ENCODE measurements at regions not wholly inside any gene's neighbourhood (a gene's known extent, or its start where the extent isn't known, plus 50 kb on each side); places are given as distances from the start of the nearest gene placed in this dataset.

DNA sequence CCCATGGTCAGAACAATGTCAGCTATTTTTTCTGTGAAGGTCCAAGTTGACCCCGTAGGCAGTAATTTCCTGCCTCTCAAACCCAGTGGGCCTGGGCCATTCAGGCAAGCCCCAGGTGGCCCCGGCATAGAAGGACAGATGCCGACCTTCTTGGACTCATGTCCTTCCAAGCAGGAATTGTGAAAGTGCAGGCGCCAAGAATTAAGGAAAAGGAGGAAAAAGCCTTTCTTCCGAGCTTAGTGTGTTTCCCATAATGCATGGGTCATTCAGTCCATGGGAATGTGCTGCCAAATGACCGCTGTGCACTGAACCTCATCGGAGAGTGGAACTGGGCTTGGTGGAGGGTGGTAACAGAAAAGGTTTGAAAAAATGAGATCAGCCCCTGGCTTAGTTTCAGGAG lies 196.5 kb upstream of the HS3ST1 start:
- Mint-ChIP-seq H3K4me3 (no peak overlapping the region), H3K36me3 (ENCODE audit: insufficient read depth in 2 of 2) (no peaks in the 10 kb centered on the region), H3K27ac (no peak overlapping the region), H3K27me3 (ENCODE audit: low read depth) (peaks cover 11% of the 10 kb centered on the region), H3K4me1 (ENCODE audit: low read depth) (no peaks in the 10 kb centered on the region), H3K9me3 (no peaks in the 10 kb centered on the region)
- ATAC-seq (replicated peaks in 1 of 2) (no peak), DNase-seq (no peak)

DNA sequence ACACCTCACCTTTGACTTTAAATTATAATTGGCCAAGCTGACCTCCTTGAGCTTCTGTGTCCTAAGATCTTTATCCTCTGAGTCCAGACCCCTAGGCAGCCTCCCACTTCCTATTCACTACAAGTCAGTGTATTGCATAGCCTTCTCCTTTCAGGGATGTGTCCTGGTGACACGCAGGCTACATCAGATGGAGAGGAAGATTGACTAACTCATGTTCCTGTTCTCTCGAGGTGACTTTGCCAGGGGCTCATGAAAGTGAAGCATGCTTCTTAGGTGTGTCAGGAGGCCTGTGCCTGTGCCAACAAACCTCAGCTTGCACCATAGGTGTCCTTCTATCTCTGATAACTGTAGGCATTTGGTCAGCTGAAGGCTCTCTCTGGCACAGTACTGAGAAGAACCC lies 195.7 kb upstream of the HS3ST1 start:
- Mint-ChIP-seq H3K4me3 (no peak overlapping the region), H3K27ac (no peak overlapping the region), H3K27me3 (ENCODE audit: low read depth) (peaks cover 7% of the 10 kb centered on the region), H3K36me3 (ENCODE audit: insufficient read depth in 2 of 2) (no peaks in the 10 kb centered on the region), H3K4me1 (ENCODE audit: low read depth) (no peaks in the 10 kb centered on the region), H3K9me3 (no peaks in the 10 kb centered on the region)
- no peak for DNase-seq
- no peak for ATAC-seq (replicated peaks in 1 of 2)

DNA sequence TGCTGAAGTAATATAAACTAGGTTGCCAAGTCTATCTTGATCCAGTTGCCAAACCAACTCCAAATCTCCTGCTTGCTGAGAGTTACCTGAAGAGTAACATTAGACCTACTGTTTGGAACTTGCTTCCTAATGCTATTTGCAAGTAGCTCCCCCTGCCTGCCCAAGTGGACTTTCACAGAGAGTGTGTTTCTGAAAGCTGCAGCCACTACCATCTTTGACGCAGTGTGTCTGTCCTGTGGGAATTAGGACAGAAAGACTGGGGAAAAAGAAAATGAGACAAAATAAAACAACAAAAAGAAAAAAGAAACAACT lies 195.0 kb upstream of the HS3ST1 start:
- DNase-seq (no peak), ATAC-seq (replicated peaks in 1 of 2) (no peak)
- H3K9me3 Mint-ChIP-seq = no peaks in the 10 kb centered on the region
- no peak overlapping the region for H3K4me3 Mint-ChIP-seq
- H3K27me3 Mint-ChIP-seq (ENCODE audit: low read depth) = peaks cover under 1% of the 10 kb centered on the region
- H3K4me1 Mint-ChIP-seq (ENCODE audit: low read depth) = no peaks in the 10 kb centered on the region
- H3K36me3 Mint-ChIP-seq (ENCODE audit: insufficient read depth in 2 of 2) = no peaks in the 10 kb centered on the region
- H3K27ac Mint-ChIP-seq = no peak overlapping the region

DNA sequence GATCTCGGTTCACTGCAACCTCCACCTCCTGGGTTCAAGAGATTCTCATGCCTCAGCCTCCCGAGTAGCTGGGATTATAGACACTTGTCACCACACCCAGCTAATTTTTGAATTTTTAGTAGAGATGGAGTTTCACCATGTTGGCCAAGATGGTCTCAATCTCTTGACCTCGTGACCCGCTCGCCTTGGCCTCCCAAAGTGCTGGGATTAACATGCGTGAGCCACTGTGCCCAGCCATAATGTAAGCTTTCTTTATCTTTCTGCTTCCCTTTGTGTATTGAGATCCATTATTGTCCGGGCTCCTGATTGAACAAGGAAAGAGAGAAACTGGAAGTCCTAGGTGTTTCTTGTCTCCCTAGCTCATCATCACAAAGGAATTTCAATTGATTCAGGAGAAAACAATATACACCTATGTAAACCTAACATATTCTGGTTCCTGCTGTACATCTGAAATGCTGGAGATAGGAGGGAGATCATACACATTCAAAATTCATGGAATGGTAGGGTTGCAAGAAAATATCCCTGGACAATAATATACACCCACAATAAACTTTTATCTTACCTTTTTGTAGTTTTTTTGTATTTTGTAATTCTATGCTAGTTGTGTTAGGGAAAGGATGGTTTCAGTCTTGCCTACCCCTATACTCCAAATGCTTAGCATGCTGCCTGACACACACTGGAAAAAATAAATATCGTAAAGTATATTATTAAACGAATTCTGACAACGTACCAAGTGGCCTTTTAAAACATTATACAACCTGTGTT lies 194.4 kb upstream of the HS3ST1 start:
- Mint-ChIP-seq H3K4me1 (ENCODE audit: low read depth) (no peaks in the 10 kb centered on the region), H3K9me3 (no peaks in the 10 kb centered on the region), H3K27me3 (ENCODE audit: low read depth) (no peaks in the 10 kb centered on the region), H3K27ac (no peak overlapping the region), H3K36me3 (ENCODE audit: insufficient read depth in 2 of 2) (no peaks in the 10 kb centered on the region), H3K4me3 (no peak overlapping the region)
- ATAC-seq (replicated peaks in 1 of 2) = no peak
- DNase-seq = no peak

DNA sequence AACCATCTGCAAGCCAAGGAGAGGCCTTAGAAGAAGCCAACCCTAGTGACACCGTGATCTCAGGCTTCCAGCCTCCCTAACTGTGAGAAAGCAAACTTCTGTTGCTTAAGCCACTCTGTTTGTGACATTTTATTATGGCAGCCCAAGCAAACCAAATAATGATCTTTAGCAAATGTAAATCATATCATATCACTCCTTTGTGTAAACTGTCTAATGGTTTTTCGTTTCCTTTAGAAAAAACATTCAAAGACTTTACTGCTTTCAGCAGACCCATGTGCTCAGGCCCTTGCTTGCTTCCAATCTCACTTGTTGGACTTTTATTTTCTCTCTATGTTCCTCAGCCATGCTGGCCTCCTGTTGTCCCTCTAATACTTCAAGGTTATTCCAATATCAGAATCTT lies 192.2 kb upstream of the HS3ST1 start:
- no peak for DNase-seq
- no peaks in the 10 kb centered on the region for H3K36me3 Mint-ChIP-seq (ENCODE audit: insufficient read depth in 2 of 2)
- no peaks in the 10 kb centered on the region for H3K4me1 Mint-ChIP-seq (ENCODE audit: low read depth)
- ATAC-seq (replicated peaks in 1 of 2) = no peak
- no peaks in the 10 kb centered on the region for H3K9me3 Mint-ChIP-seq
- no peak overlapping the region for H3K4me3 Mint-ChIP-seq
- H3K27ac Mint-ChIP-seq = no peak overlapping the region
- no peaks in the 10 kb centered on the region for H3K27me3 Mint-ChIP-seq (ENCODE audit: low read depth)

DNA sequence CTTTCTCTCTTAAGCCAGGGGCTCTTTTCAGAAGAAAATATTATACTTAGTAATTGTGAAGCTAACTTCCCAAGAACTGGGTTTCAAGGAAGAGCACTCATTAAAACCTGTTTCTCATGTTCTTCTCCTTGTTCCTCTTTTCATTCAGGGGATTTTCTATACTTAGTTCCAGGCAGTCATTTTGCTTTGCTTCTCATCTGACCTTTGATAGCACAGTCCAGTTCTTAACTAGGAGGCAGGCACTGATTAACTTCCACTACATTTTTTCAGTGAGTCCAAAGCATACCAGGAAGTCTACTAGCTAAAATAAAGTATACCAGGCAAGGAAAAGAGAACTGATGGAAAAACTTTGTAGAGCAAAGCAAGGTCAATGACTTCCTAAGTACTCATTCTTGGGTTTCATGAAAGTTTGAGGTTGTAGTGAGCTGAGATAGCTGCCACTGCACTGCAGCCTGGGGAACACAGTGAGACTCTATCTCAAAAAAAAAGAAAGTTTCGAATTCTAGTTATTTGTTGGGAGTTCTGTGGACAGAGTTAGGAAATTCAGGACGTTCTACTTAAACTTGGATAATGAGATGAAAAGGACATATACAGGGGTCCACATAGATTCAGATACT lies 190.1 kb upstream of the HS3ST1 start:
- no peak for ATAC-seq (replicated peaks in 1 of 2)
- H3K4me1 Mint-ChIP-seq (ENCODE audit: low read depth) = no peaks in the 10 kb centered on the region
- H3K27me3 Mint-ChIP-seq (ENCODE audit: low read depth) = no peaks in the 10 kb centered on the region

DNA sequence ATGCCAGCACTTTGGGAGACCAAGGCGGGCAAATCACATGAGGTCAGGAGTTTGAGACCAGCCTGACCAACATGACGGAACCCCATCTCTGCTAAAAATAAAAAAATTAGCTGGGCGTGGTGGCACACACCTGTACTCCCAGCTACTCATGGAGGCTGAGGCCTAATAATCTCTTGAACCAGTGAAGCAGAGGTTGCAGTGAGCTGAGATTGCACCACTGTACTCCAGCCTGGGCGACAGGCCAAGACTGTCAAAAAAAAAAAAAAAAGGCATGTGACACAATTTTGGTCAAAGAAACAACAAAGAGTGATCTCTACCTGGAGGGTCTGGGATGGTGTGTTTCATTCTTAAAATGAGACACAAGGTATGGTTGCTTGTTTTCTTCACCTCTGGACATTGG lies 188.2 kb upstream of the HS3ST1 start:
- DNase-seq (no peak), ATAC-seq (replicated peaks in 1 of 2) (no peak)
- Mint-ChIP-seq H3K9me3 (no peaks in the 10 kb centered on the region), H3K4me3 (no peak overlapping the region), H3K36me3 (ENCODE audit: insufficient read depth in 2 of 2) (no peaks in the 10 kb centered on the region), H3K4me1 (ENCODE audit: low read depth) (no peaks in the 10 kb centered on the region), H3K27me3 (ENCODE audit: low read depth) (no peaks in the 10 kb centered on the region), H3K27ac (no peak overlapping the region)

More for the DNA sequence above, 190.1 kb upstream of the HS3ST1 start:
- H3K9me3 Mint-ChIP-seq = no peaks in the 10 kb centered on the region
- no peaks in the 10 kb centered on the region for H3K36me3 Mint-ChIP-seq (ENCODE audit: insufficient read depth in 2 of 2)
- no peak overlapping the region for H3K4me3 Mint-ChIP-seq
- DNase-seq = no peak
- no peak overlapping the region for H3K27ac Mint-ChIP-seq

DNA sequence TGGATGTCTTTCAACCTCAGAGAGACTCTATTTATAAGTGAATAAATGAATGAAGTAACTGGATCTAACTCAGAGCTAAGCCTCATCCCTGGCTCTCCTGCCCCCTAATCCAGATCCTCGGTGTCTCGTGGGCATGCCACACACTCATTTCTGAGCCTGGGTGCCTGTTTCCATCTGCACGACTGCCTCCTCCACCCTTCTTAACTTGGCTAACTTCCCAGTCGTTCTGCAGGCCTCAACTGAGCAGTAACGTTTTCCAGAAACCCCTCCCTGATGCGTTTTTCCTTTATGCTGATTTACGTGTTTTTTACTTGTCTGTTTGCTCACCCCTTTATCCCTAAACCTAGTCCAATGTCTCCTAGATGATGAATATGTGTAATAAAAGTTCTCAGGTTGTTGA lies 186.9 kb upstream of the HS3ST1 start:
- ATAC-seq (replicated peaks in 1 of 2) = no peak
- no peak overlapping the region for H3K27ac Mint-ChIP-seq

DNA sequence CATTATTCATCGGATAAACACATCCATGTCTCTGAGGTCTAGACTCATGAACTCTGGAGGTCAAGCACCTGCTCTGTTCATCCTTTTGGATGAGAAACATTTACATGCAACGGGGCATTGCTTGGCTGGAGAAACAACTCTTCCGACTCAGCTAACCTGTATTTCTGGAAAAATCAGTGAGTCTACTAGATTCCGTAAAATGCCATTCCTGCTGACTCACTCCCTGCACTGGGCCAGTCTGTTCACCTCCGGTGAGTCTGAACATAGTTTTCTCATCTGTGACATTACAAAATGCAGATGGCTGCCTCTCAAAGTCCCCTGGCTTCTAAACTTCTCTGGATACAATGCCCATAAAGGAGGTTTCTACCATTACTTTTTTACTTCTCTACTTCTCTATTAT lies 185.7 kb upstream of the HS3ST1 start:
- no peak overlapping the region for H3K27ac Mint-ChIP-seq
- no peak for DNase-seq
- H3K4me3 Mint-ChIP-seq = no peak overlapping the region
- no peaks in the 10 kb centered on the region for H3K4me1 Mint-ChIP-seq (ENCODE audit: low read depth)
- H3K36me3 Mint-ChIP-seq (ENCODE audit: insufficient read depth in 2 of 2) = no peaks in the 10 kb centered on the region
- no peaks in the 10 kb centered on the region for H3K27me3 Mint-ChIP-seq (ENCODE audit: low read depth)
- H3K9me3 Mint-ChIP-seq = no peaks in the 10 kb centered on the region
- ATAC-seq (replicated peaks in 1 of 2) = no peak

More for the DNA sequence above, 186.9 kb upstream of the HS3ST1 start:
- no peaks in the 10 kb centered on the region for H3K4me1 Mint-ChIP-seq (ENCODE audit: low read depth)
- no peaks in the 10 kb centered on the region for H3K36me3 Mint-ChIP-seq (ENCODE audit: insufficient read depth in 2 of 2)
- H3K27me3 Mint-ChIP-seq (ENCODE audit: low read depth) = no peaks in the 10 kb centered on the region
- no peak for DNase-seq
- no peaks in the 10 kb centered on the region for H3K9me3 Mint-ChIP-seq
- H3K4me3 Mint-ChIP-seq = no peak overlapping the region

DNA sequence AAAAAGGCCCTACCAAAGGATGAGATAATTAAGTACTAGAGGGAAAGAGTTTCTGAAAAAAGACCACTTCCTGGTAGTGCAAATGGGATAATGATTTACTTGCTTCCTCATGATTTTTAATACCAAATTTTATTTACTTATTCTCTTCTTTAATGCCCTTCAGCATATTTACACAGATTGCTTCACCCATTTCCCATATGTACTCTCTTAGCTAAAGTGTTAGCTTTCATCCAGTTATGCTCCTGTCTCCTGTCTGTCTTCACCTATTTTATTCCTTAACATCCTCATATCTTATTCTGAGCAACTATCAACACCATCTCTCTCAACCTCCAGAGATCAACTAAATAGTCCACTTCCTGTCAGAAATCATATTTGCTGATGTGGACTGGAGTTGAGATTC lies 183.2 kb upstream of the HS3ST1 start:
- H3K27ac Mint-ChIP-seq = no peak overlapping the region
- no peaks in the 10 kb centered on the region for H3K9me3 Mint-ChIP-seq
- DNase-seq (no peak), ATAC-seq (replicated peaks in 1 of 2) (no peak)
- H3K36me3 Mint-ChIP-seq (ENCODE audit: insufficient read depth in 2 of 2) = no peaks in the 10 kb centered on the region
- H3K4me1 Mint-ChIP-seq (ENCODE audit: low read depth) = no peaks in the 10 kb centered on the region
- H3K4me3 Mint-ChIP-seq = no peak overlapping the region
- no peaks in the 10 kb centered on the region for H3K27me3 Mint-ChIP-seq (ENCODE audit: low read depth)

DNA sequence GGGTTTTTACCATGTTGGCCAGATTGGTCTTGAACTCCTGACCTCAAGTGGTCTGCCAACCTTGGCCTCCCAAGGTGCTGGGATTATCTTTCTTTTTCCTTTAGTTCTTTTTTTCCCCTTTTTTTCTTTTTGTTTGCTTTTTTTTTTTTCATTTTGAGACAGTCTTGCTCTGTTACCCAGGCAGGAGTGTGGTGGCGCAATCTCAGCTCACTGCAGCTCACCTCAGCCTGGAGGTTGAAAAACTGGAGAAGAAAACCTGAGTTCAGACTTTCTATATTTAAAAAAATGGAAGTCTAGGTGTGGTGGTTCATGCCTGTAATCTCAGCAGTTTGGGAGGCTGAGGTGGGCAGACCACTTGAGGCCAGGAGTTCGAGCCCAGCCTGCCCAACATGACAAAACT lies 181.1 kb upstream of the HS3ST1 start:
- no peak overlapping the region for H3K4me3 Mint-ChIP-seq

DNA sequence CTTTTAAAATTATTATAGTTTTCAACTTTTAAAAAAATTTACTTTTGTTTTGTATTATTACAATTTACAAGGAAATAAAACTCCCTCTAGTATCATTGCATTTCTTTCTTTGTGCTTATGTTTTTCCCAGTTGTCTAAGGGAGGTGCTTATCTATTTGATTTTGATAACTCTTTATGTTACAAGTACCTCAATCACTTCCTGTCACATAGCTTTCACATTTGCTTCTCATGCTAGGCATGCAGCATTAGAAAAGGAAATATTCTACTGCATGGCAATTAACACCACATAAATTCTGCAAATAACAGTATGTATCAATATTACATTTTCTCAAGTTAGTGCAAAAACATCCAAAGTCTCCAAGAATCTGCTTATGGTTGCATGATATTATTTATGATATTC lies 180.3 kb upstream of the HS3ST1 start:
- no peak for DNase-seq
- no peak overlapping the region for H3K27ac Mint-ChIP-seq
- no peaks in the 10 kb centered on the region for H3K9me3 Mint-ChIP-seq
- no peaks in the 10 kb centered on the region for H3K27me3 Mint-ChIP-seq (ENCODE audit: low read depth)
- no peaks in the 10 kb centered on the region for H3K4me1 Mint-ChIP-seq (ENCODE audit: low read depth)
- H3K4me3 Mint-ChIP-seq = no peak overlapping the region
- H3K36me3 Mint-ChIP-seq (ENCODE audit: insufficient read depth in 2 of 2) = no peaks in the 10 kb centered on the region
- ATAC-seq (replicated peaks in 1 of 2) = no peak

More for the DNA sequence above, 181.1 kb upstream of the HS3ST1 start:
- Mint-ChIP-seq H3K36me3 (ENCODE audit: insufficient read depth in 2 of 2) (no peaks in the 10 kb centered on the region), H3K4me1 (ENCODE audit: low read depth) (no peaks in the 10 kb centered on the region), H3K9me3 (no peaks in the 10 kb centered on the region), H3K27ac (no peak overlapping the region), H3K27me3 (ENCODE audit: low read depth) (no peaks in the 10 kb centered on the region)
- ATAC-seq (replicated peaks in 1 of 2) (no peak), DNase-seq (no peak)

DNA sequence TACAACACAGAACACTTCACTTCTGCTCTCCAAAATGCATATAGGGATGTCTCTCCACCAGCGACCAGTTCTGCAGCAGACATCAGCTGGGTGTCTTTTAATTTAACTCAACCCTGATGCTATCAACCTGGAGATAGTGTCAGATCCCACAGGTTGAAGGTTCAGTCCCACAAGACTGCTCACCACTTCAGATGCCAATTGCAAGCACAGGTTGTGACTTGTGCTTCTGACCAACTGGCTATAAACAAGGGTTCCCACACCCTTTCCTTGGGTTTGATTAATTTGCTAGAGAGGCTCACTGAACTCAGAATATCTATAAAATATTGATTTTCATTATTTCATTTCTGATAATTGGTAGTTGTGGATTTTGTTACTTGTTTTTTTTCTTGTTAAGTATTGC lies 177.4 kb upstream of the HS3ST1 start:
- Mint-ChIP-seq H3K9me3 (no peaks in the 10 kb centered on the region), H3K27me3 (ENCODE audit: low read depth) (peaks cover 7% of the 10 kb centered on the region), H3K27ac (no peak overlapping the region), H3K36me3 (ENCODE audit: insufficient read depth in 2 of 2) (peaks cover 0 to 2% of the 10 kb centered on the region in 2 donors), H3K4me3 (no peak overlapping the region), H3K4me1 (ENCODE audit: low read depth) (no peaks in the 10 kb centered on the region)
- no peak for ATAC-seq (replicated peaks in 1 of 2)
- no peak for DNase-seq

DNA sequence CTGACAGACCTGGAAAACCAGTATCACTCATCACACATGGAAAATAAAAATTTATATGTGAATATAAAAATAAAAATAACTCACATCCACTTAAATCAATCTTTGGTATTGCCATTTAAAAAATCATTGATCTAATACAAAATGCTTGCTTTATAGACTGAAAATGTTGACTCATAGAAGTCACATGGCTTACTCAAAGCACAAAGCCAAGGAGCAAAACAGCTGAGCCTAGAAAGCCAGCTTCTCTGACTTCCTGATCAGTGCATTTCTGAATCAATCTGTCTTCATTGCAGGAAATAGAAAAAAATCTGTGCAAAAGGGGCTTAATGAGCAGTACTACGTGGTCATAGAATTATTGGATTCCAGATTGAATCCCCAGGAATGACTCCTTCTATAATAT lies 176.9 kb upstream of the HS3ST1 start:
- peaks cover 7% of the 10 kb centered on the region for H3K27me3 Mint-ChIP-seq (ENCODE audit: low read depth)
- H3K4me3 Mint-ChIP-seq = no peak overlapping the region
- H3K27ac Mint-ChIP-seq = no peak overlapping the region
- H3K9me3 Mint-ChIP-seq = no peaks in the 10 kb centered on the region
- no peak for DNase-seq
- H3K36me3 Mint-ChIP-seq (ENCODE audit: insufficient read depth in 2 of 2) = peaks cover 0 to 2% of the 10 kb centered on the region in 2 donors
- no peak for ATAC-seq (replicated peaks in 1 of 2)
- H3K4me1 Mint-ChIP-seq (ENCODE audit: low read depth) = no peaks in the 10 kb centered on the region
